HT-29 (cell line): ENCODE measurements at regions not wholly inside any gene's neighbourhood (a gene's known extent, or its start where the extent isn't known, plus 50 kb on each side); places are given as distances from the start of the nearest gene placed in this dataset.

Experiments used
- DNase-seq: peaks from one replicate; pipeline ENCODE4 v3.0.0-alpha.2; 2015; ENCODE audit warnings: low spot score

DNA sequence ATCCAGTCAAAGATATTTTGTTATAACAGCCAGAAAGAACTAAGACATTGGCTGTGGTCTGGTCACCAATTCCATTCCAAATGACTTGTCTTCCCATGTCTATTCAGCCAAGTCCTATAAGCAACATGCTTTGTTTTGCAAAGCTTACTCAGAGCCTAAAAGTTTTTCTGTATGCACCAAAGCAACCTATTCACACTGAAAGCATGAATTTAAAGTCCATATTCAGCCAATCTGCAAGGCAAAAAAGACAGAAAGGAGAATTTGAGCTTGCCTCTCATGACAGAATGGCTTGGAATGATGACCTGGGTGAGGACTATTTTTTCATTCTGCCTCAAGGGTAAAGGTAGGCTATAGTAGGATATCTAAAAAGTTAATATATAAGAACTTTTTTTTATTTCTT lies 323.2 kb upstream of the NOCT start:
- DNase-seq, result no peak

DNA sequence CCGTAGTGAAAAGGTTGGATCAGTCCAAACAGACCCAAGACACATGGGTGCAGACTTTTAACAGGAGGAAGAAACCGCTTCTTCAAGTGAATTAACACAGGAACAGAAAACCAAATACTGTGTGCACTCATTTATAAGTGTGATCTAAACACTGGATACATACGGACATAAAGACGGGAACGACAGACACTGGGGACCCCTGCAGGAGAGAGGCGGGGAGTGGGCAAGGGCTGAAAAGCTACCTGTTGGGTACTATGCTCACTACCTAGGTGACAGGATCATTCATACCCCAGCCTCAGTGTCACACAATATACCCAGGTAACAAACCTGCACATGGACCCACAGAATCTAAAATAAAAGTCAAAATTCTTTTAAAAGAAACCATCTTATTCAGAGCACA lies 326.0 kb upstream of the NOCT start:
- no peak for DNase-seq

DNA sequence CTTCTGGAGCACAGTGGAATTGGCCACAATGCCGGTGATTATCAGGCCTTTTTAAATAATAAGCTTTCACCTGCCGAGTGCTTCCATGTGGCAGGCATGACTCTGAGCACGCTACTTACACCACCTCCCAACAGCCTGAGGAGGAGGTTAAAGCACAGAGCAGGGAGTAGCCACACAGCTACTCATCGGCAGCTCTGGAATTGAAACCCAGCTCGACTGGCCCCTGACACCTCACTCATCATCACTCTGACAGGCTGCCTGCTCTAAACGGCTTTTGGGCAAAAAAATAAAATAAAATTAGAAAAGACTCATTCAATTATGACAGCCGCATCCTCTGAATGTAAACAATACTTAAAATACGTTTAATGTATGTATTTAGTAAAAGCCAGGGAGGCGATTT lies 326.4 kb upstream of the NOCT start:
- no peak for DNase-seq

DNA sequence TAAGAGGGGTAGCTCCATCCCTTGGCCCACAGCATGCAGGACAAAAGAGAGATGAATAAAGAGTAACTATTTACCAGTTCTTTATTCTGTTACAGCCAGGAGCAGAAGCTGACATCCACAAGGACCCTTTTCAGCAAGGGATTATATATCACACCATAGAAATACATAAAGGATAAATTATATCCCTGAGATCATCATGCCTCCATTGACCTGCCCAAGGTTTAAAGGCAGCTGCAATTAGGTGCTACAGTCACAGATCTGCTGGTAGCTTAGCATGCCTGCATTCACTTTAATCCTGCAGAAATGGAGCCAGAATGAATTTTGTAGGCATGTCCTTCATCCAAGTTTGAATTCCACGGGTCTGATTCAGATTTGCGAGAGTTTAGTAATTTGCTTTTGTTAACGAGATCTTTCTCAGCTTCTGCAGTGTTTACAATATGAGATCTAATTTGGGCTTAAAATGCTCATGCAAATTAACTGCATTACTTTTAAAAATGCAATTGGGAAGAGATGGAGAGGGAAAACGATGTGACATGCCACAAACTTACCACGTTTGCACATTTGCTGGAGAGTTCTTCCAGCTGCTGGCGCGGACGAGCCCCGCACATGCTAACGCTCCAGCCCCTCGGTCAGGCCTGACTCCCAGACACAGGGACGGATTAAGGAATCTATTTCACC lies 327.0 kb upstream of the NOCT start:
- no peak for DNase-seq

DNA sequence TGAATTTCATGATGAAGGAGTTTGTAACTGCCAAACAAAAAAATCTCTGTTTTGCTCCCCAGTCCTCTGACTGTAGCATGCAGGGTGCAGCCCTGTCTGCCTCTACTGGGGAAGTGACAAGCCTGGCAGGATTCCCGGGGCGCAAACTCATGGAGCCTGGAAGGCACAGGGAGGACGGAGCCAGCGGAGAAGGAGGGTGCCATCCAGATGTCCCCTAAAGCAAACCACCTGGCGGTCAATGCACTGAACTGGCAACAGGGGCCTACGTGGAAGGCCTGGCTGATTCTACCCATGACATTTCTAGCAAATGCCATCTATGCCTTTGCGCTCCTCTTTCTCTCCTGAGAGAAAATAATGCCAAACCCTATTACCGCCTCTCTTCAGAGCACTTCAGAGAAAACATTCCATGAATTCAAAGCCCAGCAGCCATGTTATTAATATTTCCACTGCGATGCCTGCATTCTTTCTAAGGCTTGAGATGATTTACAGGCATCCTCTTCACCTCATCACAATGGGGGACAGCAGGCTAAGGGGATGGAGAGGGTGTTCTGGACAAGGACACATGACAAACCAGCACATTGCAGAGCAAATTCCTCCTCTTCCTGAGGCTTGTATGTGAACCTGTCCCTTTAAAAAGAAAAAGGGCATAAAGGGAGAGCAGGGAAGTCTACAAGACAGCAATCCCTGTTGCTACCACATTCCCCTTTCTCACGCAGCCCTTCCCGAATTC lies 329.3 kb upstream of the NOCT start:
- DNase-seq, result no peak

DNA sequence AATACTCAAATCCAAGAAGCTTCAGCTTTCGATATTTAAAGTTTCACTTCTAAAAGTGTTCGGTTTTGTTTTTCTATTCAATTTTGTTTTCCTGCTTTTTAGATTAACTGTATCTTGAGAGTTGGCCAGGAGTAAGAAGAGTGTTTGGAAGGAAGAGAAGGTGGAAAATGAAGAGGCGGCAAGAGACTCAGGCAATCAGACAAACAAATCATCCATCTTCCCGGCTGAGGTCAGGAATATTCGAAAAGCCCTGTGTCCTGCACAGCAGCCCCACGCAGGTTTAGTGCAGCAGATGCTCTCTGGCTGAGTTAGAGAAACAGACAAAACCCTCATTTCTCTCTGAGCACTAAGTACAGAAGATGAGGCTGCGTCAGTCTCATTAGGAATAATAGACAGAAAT lies 330.3 kb upstream of the NOCT start:
- DNase-seq, result no peak

DNA sequence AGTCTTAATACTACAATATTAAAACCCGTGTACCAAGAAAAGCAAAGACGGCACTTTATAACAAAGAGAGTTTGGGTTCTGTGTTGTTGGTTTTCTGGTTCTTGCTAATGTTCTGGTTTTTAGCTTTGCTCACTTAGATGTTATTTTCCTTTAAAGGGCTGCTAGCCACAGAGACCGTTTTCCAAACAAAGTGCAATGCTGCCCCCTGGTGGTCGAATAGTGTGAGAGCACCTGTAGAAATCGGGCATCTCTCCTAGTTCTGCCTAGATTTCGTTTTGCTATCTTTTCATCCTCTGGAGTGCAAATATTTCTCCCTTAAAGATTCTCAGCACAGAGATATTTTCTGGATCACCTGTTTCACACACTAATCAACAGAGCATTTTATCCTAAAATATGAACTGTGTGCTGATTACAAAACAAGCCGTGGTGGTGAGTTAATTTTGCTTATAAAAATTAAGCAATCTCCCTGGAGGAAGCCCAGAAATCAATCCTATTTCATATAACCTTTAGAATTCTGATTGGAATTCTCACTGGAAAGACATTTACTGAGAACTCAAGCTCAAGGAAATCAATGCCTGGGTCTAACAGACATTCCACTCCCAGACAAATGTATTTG lies 334.5 kb upstream of the NOCT start:
- peak; percentile 93 for DNase-seq

- DNase-seq, result no peak
Observed at GRCh38 chr4:138680256-138680655, 335.3 kb upstream of the NOCT start.

DNA sequence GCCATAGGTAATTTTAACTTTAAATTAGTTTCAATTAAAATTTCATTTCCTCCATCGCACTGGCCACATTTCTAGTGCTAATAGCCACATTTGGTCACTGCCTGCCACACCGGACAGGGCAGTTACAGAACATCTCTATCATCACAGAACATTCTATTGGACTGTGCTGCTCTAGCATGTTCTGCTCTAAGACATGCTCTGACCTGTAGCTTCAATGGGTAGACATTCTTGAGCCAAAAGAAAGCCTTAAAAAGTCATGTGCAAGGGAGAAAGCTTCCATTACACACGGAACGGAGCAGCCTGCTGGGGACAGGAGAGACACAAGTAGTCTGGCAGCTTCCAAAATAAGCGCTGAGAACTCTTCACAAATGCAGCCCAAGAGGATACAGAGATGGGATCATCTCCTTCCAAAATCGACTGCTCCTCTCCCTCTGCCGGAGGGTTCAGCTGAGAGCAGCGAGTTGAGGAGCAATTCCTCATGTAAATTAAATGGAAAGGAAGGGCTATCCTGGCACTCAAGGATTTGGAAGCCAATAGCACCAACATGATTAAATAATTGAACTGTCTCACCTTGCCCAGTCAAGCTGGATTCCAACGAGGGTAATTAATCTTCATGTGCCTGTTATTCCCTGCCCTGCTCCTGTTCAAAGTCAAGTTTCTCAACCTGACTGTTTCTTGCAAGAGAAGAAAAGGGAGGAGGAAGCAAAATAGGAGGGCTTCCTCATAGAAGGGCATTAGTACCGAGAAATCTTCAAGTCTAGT lies 336.4 kb upstream of the NOCT start:
- DNase-seq, result no peak

- DNase-seq, result no peak
Observed at GRCh38 chr4:138677748-138678147, 337.8 kb upstream of the NOCT start.

GRCh38 chr4:138677212-138677611 lies 338.4 kb upstream of the NOCT start:
- DNase-seq, result no peak

DNA sequence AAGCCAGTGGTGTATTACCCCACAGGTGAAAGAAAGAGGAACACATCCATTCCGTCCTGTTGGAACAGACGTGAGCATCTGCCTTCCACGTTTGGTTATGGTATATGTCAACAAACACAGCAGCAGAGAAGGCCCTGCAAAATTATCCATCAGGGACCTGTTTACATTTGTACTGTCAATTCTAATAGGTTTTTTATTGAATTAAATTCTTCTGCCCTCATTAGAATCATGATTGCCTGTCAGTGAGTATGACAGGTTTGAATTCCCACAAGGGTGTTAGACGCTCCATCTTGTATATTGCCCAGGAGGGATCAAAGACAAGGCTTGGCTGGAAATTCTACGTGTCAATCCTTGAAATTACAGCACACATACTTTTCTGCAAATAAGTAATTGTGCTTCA lies 339.9 kb upstream of the NOCT start:
- no peak for DNase-seq

- no peak for DNase-seq
Observed at GRCh38 chr4:138674209-138674608, 341.4 kb upstream of the NOCT start.

DNA sequence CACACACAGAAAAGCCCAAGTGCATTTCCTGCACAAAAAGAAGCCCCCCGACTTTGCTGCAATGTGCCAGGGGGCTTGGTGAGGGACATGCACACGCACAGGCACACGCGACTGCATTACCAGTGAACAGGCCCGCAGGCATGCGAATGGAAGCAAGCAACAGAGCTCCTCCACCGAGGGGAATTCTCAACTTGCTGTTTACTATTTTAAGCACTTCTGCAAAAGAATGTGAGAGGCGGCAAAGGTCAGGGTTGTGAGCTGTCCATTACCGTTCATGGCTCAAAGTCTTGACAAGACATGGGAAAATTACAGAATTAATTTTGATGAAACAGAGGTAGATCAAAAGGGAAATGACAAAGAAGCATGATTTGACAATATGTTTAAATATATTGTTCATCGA lies 342.5 kb upstream of the NOCT start:
- DNase-seq, result no peak

GRCh38 chr4:138672393-138672976 lies 343.1 kb upstream of the NOCT start:
- no peak for DNase-seq

DNA sequence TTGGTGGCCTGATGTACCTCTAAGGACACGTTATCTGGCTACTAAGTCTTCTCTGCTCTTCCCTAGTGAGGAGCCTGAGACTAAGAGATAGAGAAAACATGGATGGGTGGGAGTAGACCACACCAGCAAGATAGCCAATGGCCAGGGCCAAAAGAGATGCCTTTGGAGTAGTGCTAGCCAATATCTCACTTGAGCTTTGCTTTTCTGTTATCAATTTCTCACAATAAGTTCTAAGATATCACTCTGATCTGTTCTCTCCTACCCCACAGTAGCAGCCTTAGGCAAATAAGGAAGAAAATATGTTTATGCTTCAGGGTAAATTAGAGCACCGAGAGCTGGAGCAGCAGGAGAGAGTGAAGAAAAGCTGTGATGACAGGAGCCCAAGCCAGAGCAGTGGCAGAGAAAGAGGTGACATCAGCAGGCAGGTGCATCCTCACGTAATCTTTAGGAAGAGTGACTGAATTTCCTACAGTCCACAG lies 343.9 kb upstream of the NOCT start:
- DNase-seq, result no peak

DNA sequence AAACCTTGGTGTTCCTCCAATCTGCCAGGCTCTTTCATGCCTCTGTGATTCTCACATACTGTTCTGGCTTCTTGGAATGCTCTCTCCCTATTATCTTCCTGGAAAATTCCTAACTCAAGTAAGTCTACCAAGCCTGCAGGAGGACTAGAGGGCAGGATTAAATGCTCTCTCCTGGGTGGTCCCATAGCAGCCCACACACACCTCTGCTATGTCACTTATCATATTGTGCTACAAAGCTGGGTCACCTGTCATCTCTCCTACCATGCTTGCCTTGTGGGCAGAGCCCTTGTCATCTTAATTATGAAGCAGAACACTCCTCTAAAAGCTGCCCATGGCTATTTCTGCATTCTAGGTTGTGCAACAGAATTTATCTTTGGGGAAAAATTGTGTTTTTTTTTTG lies 344.5 kb upstream of the NOCT start:
- DNase-seq, result no peak

- no peak for DNase-seq
Observed at GRCh38 chr4:138670681-138671080, 344.9 kb upstream of the NOCT start.

- no peak for DNase-seq
Observed at GRCh38 chr4:138669479-138670315, 345.9 kb upstream of the NOCT start.

DNA sequence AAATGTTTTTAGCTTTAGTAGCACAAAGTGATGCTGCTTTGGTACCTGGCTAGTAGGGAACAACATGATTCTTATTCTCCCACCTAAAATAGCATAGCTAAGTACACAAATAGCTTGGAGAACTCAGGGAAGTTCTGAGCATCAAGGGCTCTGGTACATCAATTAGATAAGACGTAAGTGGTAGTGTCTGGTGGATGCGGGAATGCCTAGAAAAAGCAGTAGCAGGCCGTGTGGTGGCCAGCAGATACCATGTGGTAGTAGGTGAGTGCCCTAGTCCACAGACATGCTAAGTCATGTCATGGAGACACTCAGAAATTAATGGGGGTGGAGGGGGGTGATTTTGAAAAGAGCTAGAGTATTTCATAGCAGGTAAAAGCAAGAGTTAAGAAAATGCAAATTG lies 347.3 kb upstream of the NOCT start:
- no peak for DNase-seq

DNA sequence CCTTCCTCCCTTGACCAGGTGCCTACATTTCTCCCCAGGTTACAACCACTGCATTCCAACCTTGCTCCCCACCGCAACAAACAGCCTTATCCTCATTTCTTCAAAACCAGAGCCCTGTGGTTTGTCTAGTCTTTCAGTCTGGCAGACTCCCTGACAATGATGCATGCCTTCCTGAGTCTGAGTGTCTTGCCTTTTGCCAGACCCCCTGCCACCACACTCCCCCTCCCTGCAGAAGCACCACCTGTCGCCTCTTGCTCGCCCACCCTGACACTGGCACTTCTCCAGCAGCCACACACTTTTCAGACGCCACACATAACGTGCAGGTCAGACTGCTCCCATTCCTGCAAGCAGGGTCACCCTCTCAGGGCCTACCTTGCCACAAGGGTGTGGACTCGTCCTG lies 349.2 kb upstream of the NOCT start:
- DNase-seq, result no peak
